Fibroblast of lung (primary cell): ENCODE measurements at regions not wholly inside any gene's neighbourhood (a gene's known extent, or its start where the extent isn't known, plus 50 kb on each side); places are given as distances from the start of the nearest gene placed in this dataset.

ENCODE experiments used
- DNase-seq, 2 donors: peaks; one replicate each; pipeline versions ENCODE4 v3.0.0 to v3.0.0-alpha.2; 2010; ENCODE audit warnings: low read depth in 2 of 2
- H2AFZ ChIP-seq: 2 replicates; pipeline ENCODE4 v1.5.1; 2012; ENCODE audit warnings: low read length, control low read depth, inconsistent platforms
- H3K27ac ChIP-seq: 2 replicates; pipeline ENCODE4 v1.5.1; 2011; ENCODE audit warnings: low read length, control low read depth; ENCODE audit not compliant: insufficient read depth
- H3K27me3 ChIP-seq: 2 replicates; pipeline ENCODE4 v1.5.1; 2011; ENCODE audit warnings: mild to moderate bottlenecking, low read length; ENCODE audit not compliant: control insufficient read depth, insufficient read depth
- H3K36me3 ChIP-seq: 2 replicates; pipeline ENCODE4 v1.5.1; 2011; ENCODE audit warnings: low read length; ENCODE audit not compliant: control insufficient read depth, insufficient read depth
- H3K4me1 ChIP-seq: 2 replicates; pipeline ENCODE4 v1.5.1; 2011; ENCODE audit warnings: low read length; ENCODE audit not compliant: control insufficient read depth, insufficient read depth; ENCODE audit errors: extremely low read depth
- H3K4me2 ChIP-seq: 2 replicates; pipeline ENCODE4 v1.5.1; 2011; ENCODE audit warnings: low read length, control low read depth; ENCODE audit not compliant: insufficient read depth; ENCODE audit errors: extremely low read depth
- H3K4me3 ChIP-seq, 4 experiments: fragments of 200-600 bp in 1 of 4; sonication (generic) in 1 of 4; replicated peaks in 1 of 4; 2 replicates each; pipeline ENCODE4 v1.5.1; 2011 to 2016; ENCODE audit warnings: low read length in 4 of 4, low read depth in 3 of 4, mild to moderate bottlenecking in 3 of 4, control low read depth in 2 of 4, inconsistent platforms in 1 of 4, mixed read lengths in 1 of 4; ENCODE audit not compliant: insufficient read depth in 1 of 4; ENCODE audit errors: control extremely low read depth in 1 of 4
- H3K79me2 ChIP-seq: 2 replicates; pipeline ENCODE4 v1.5.1; 2012; ENCODE audit warnings: mild to moderate bottlenecking, low read length, inconsistent platforms; ENCODE audit not compliant: control insufficient read depth, insufficient read depth
- H3K9ac ChIP-seq: 2 replicates; pipeline ENCODE4 v1.5.1; 2011; ENCODE audit warnings: mild to moderate bottlenecking, low read length, control low read depth; ENCODE audit not compliant: insufficient read depth
- H3K9me3 ChIP-seq: 2 replicates; pipeline ENCODE4 v1.5.1; 2012; ENCODE audit warnings: low read depth, low read length; ENCODE audit not compliant: control insufficient read depth, insufficient read depth
- H4K20me1 ChIP-seq: 2 replicates; pipeline ENCODE4 v1.5.1; 2011; ENCODE audit warnings: low read length; ENCODE audit not compliant: control insufficient read depth, insufficient read depth; ENCODE audit errors: extremely low read depth
- EZH2 ChIP-seq: IDR thresholded peaks from 2 replicates; pipeline ENCODE4 v1.5.1; 2012; ENCODE audit warnings: low read length, control low read depth, mild to moderate bottlenecking; ENCODE audit errors: missing control alignments
- TF ChIP-seq, protein P1 (sequence below), 2 donors: IDR thresholded peaks in 1 of 2; conservative IDR thresholded peaks in 1 of 2; 1 replicate in 1 of 2; 2 replicates in 1 of 2; pipeline ENCODE4 v1.5.1; 2011 to 2012; ENCODE audit warnings: low read length in 2 of 2, control low read depth in 1 of 2, inconsistent platforms in 1 of 2, low read depth in 1 of 2, mild to moderate bottlenecking in 1 of 2

DNA sequence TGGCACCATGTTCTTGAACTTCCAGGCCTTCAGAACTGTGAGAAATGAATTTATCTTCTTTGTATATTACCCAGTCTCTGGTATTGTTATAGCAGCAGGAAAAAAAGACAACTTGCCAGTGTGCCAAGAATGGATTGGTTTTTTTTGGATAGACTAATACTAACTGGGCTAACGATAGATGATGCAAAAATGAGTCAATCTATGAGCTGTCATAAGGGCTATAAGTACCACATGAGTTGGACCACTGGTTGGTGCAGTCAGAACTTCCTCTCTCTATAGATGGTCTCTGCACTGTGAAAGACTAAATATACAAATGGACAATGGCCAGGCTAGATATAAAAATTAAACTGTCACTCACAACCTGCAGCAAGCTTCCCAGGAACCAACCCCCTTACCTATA, 87.6 kb upstream of the COL21A1 start:
- DNase-seq = peak; percentile 83
- no peaks in the 10 kb centered on the region for H4K20me1 ChIP-seq
- H3K36me3 ChIP-seq = no peaks in the 10 kb centered on the region
- H3K27ac ChIP-seq = peak overlapping the region; percentile 40
- H3K9ac ChIP-seq = no peak overlapping the region
- H3K4me1 ChIP-seq = no peaks in the 10 kb centered on the region
- no peak overlapping the region for H3K4me2 ChIP-seq
- no peak overlapping the region for H3K4me3 ChIP-seq
- no peak overlapping the region for H2AFZ ChIP-seq
- no peaks in the 10 kb centered on the region for H3K79me2 ChIP-seq
- no peaks in the 10 kb centered on the region for H3K27me3 ChIP-seq
- TF ChIP-seq, protein P1, sequence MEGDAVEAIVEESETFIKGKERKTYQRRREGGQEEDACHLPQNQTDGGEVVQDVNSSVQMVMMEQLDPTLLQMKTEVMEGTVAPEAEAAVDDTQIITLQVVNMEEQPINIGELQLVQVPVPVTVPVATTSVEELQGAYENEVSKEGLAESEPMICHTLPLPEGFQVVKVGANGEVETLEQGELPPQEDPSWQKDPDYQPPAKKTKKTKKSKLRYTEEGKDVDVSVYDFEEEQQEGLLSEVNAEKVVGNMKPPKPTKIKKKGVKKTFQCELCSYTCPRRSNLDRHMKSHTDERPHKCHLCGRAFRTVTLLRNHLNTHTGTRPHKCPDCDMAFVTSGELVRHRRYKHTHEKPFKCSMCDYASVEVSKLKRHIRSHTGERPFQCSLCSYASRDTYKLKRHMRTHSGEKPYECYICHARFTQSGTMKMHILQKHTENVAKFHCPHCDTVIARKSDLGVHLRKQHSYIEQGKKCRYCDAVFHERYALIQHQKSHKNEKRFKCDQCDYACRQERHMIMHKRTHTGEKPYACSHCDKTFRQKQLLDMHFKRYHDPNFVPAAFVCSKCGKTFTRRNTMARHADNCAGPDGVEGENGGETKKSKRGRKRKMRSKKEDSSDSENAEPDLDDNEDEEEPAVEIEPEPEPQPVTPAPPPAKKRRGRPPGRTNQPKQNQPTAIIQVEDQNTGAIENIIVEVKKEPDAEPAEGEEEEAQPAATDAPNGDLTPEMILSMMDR (conservative IDR thresholded peaks at IDR 0.05 in 1 of 2, IDR thresholded peaks at IDR 0.05 in 1 of 2; ENCODE audit: low read depth in 1 of 2, low read length in 2 of 2) = no peak
- no peak for TF ChIP-seq EZH2
- no peaks in the 10 kb centered on the region for H3K9me3 ChIP-seq

DNA sequence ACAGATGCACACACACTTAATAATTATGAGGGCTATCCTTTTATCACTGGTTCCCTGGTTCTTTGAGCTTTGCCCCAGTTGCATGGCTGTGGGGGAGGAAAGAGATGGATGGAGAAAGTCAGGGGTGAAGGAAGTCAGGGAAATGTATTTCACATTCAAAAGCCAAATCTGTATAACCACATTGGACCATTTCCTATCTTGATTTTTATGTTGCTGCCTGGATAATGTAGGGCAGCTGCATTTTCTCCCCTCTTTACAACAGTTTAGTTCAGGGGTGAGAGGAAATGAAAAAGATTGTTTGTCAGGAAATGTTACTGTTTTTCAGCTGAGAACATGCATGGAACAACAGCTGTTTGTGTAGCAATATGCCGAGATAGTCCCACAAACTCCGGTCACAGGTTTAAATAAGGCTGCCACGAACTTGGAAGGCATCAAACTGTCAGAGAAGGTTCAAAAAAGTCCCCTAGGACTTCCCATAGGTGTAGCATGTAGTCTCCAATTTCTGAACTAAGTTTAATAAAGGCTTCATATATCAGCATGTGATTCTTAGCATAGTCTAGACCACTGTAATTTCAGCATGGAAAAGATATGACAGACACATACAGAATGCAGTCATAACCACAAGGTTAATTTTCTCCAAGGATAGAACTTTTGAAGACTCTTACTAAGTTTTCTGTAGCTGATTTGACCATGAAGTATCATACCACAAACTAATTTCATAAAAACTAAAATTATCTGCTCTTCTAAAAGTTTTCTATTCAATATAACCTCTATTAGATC, 82.1 kb upstream of the COL21A1 start:
- Histone ChIP-seq H3K4me3 (no peak overlapping the region), H3K4me1 (peaks cover 9% of the 10 kb centered on the region), H3K27me3 (no peaks in the 10 kb centered on the region), H4K20me1 (no peaks in the 10 kb centered on the region), H3K79me2 (no peaks in the 10 kb centered on the region), H2AFZ (no peak overlapping the region), H3K27ac (no peak overlapping the region), H3K36me3 (no peaks in the 10 kb centered on the region), H3K9me3 (no peaks in the 10 kb centered on the region), H3K9ac (no peak overlapping the region), H3K4me2 (peak overlapping the region; percentile 60)
- TF ChIP-seq, protein P1 (conservative IDR thresholded peaks at IDR 0.05 in 1 of 2, IDR thresholded peaks at IDR 0.05 in 1 of 2; ENCODE audit: low read depth in 1 of 2, low read length in 2 of 2) = no peak
- TF ChIP-seq EZH2 = no peak
- DNase-seq = peak; percentile 72 to 81

DNA sequence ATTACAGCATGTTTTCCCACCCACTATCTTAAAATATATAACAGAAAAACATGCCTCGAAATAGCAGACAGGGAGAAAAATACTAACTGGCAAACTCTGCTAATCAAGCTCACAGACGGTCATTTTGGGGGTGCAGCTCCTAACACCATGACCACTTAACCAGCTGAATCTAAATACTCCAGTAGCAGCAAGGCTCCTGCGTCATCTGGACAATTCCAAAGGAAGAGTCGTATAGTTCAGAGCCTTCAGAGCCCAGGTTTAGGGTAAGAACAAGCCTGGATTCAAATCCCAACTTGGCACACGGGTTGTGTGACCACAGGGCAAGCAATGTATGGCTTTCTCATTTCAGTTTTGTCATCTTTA, 81.3 kb upstream of the COL21A1 start:
- Histone ChIP-seq H3K27ac (no peak overlapping the region), H2AFZ (peak overlapping the region; percentile 47)

More for the DNA sequence above, 81.3 kb upstream of the COL21A1 start:
- Histone ChIP-seq H4K20me1 (no peaks in the 10 kb centered on the region), H3K36me3 (no peaks in the 10 kb centered on the region), H3K27me3 (no peaks in the 10 kb centered on the region), H3K9ac (no peak overlapping the region), H3K4me1 (peaks cover 9% of the 10 kb centered on the region), H3K9me3 (no peaks in the 10 kb centered on the region), H3K4me2 (no peak overlapping the region), H3K4me3 (no peak overlapping the region), H3K79me2 (no peaks in the 10 kb centered on the region)
- no peak for TF ChIP-seq EZH2
- TF ChIP-seq, protein P1 (conservative IDR thresholded peaks at IDR 0.05 in 1 of 2, IDR thresholded peaks at IDR 0.05 in 1 of 2; ENCODE audit: low read depth in 1 of 2, low read length in 2 of 2) = no peak
- DNase-seq = peak in 1 of 2 donors; percentile 22
